ENCODE measurements at regions not wholly inside any gene's neighbourhood (a gene's known extent, or its start where the extent isn't known, plus 50 kb on each side); places are given as distances from the start of the nearest gene placed in this dataset.

DNA sequence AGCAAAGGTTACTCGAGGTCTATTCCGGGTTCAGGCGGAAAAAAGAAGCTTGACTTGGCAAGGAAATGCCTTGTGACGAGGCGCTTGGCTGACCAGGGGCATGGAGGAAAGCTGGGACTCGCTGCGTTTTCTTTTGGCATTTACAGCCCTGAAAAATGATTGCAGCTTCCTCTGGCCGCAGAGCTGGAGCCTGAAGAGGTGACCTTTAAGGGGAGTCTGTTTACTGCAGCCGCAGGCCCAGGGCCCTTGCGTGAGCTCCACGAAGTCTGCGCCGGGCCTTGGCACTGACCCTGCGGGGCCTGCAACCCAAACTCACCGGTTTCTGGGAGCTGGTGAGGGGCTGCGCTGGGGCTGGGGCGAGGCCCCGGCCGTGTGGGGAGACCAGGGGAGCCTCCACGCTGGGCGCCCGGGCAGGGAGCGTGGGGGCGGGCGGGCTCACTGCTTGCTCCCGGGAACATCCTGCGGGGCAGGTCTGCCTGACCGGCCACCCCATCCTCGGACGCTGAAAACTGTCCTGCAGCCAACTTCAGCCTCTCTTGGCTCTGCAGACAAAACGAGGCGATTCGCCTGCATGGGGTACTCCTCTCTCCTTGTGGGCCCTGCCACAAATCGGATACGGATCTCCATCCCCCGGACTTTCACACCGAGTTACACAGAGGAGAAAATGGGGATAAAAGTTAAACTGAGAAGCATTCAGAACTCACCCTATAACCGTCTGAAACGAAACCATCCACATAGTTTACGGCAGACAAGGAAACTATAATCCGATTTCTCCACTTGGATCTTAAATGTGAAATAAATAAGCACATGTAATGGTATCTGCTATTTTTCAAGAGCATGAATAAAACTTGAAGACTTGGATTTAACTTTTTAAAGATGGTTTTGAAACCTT is 206.3 kb upstream of the FOXF1 start:
- no peak for DNase-seq (ENCODE audit: low read depth)
- TF ChIP-seq, protein P1, sequence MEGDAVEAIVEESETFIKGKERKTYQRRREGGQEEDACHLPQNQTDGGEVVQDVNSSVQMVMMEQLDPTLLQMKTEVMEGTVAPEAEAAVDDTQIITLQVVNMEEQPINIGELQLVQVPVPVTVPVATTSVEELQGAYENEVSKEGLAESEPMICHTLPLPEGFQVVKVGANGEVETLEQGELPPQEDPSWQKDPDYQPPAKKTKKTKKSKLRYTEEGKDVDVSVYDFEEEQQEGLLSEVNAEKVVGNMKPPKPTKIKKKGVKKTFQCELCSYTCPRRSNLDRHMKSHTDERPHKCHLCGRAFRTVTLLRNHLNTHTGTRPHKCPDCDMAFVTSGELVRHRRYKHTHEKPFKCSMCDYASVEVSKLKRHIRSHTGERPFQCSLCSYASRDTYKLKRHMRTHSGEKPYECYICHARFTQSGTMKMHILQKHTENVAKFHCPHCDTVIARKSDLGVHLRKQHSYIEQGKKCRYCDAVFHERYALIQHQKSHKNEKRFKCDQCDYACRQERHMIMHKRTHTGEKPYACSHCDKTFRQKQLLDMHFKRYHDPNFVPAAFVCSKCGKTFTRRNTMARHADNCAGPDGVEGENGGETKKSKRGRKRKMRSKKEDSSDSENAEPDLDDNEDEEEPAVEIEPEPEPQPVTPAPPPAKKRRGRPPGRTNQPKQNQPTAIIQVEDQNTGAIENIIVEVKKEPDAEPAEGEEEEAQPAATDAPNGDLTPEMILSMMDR (IDR thresholded peaks at IDR 0.05; ENCODE audit: insufficient read depth, low read depth, low read length, missing control alignments), result no peak
- no peak overlapping the region for H3K4me3 ChIP-seq (ENCODE audit: low read depth, low read length)

DNA sequence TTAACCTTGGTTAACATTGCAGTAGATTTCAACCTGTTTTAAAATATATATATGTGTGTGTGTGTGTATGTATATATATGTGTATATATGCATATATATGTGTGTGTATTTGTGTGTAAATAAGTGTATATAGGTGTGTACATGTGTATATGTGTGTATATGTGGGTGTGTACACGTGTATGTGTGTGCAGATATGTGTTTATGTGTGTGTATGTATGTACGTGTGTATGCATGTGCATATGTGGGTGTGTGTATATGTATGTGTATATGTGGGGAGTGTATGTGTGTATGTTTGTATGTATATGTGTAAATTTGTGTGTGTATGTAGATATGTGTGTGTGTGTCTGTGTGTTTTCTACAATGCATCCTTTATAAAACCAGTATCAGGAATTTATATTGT is 205.5 kb upstream of the FOXF1 start:
- H3K4me3 ChIP-seq (ENCODE audit: low read depth, low read length), result no peak overlapping the region
- TF ChIP-seq, protein P1 (IDR thresholded peaks at IDR 0.05; ENCODE audit: insufficient read depth, low read depth, low read length, missing control alignments), result no peak
- no peak for DNase-seq (ENCODE audit: low read depth)

DNA sequence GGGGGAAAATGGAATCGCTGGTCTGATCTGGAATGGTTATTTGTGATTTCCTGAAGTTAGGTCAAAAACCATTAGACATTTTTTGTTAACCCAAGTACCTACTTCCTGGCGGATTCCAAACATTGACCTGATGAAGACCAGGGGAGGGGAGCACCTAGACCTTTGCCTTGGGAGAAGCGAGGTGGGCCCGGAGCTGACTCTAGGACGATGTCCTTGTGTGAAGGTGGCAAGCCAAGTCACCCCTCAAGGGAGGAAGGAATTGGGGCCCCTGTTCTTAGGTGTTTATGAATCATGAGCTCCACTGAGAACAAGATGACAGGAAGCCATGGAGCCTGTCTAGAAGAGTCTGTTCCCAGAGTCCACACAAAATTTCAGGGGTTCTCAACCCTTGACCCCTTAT is 204.9 kb upstream of the FOXF1 start:
- no peak overlapping the region for H3K4me3 ChIP-seq (ENCODE audit: low read depth, low read length)
- TF ChIP-seq, protein P1 (IDR thresholded peaks at IDR 0.05; ENCODE audit: insufficient read depth, low read depth, low read length, missing control alignments), result no peak
- no peak for DNase-seq (ENCODE audit: low read depth)

DNA sequence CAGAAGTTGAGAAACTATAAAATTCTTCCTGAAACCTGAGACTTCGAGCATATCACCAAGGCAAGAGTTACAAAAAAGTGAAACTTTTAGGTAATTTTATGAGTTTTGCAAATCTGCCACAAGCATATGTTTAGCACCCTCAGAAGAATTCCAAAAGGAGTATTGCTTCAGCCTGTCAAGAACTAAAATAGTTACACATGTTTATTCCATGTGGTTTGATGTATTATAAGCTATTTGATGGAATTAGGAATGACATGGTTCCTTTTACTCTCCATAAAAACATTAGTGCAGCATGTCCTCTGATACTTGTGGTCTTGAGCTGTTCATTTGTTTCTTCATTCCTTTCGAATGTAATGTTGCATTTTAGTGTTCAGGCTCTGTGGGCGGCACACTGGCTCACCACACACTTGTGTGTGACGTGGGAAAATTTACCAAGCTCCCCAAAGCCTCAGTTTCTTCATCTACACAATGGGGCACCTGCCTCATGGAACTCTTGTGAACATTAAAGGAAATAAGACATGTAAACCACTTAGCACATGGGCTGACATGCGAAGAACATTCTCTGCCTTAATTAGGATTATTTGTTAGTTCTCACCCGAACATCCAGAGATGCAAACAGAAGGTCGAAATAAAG is 204.2 kb upstream of the FOXF1 start:
- no peak overlapping the region for H3K4me3 ChIP-seq (ENCODE audit: low read depth, low read length)
- no peak for DNase-seq (ENCODE audit: low read depth)
- TF ChIP-seq, protein P1 (IDR thresholded peaks at IDR 0.05; ENCODE audit: insufficient read depth, low read depth, low read length, missing control alignments), result no peak

DNA sequence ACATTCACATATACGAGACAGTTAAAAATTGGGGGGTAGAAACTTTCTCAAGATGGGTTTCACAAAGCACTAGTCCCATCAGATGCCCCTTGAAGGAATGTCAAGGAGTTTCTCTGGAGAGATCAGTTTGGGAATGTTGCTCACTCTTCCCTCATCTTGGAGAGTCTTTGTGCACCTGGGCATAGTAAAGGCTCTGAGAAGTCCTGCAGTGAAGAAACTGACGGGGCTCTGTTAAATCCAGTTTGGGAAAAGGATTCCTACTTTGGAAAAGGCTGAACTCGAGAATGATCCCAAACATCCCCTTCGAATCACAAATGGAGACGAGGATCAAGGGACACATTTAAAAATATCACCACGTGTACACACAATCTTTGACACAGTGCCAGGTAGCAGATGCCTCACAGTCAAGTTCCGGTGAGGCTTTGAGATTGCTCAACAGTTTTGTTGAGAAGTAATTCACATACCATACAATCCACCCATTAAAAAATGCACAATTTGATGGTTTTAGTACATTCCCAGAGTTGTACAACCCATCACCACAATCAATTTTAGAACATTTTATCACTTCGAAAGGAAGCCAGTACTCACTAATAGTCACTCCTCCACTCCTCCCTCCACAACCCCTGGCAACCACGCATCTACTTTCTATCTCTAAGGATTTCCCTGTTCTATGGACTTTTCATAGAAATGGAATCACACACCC is 203.4 kb upstream of the FOXF1 start:
- DNase-seq (ENCODE audit: low read depth), result no peak
- H3K4me3 ChIP-seq (ENCODE audit: low read depth, low read length), result no peak overlapping the region
- TF ChIP-seq, protein P1 (IDR thresholded peaks at IDR 0.05; ENCODE audit: insufficient read depth, low read depth, low read length, missing control alignments), result no peak

DNA sequence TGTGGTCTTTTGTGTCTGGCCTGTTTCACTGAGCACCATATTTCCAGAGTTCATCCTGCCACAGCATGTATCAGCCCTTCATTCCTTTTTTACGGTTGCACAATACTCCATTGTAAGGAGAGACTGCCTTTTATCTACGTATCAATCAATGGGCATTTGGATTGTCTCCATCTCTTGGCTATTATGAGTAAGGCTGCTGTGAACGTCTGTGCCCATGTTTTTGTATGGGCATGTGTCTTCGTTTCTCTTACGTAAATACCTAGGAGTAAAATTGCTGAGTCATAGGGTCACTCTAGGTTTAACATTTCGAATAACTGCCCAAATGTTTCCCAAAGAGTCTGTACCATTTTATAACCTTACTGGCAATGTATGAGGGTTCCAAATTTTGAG is 202.8 kb upstream of the FOXF1 start:
- TF ChIP-seq, protein P1 (IDR thresholded peaks at IDR 0.05; ENCODE audit: insufficient read depth, low read depth, low read length, missing control alignments), result no peak
- no peak for DNase-seq (ENCODE audit: low read depth)

More for the DNA sequence above, 202.8 kb upstream of the FOXF1 start:
- H3K4me3 ChIP-seq (ENCODE audit: low read depth, low read length), result no peak overlapping the region
